Stimulated activated CD4-positive, alpha-beta T cell treated with anti-CD3 and anti-CD28 coated beads, Interleukin-12 subunit alpha, Interleukin-12 subunit beta, amount 100 ng/mL, for 24 hours (primary cell): ENCODE measurements at regions not wholly inside any gene's neighbourhood (a gene's known extent, or its start where the extent isn't known, plus 50 kb on each side); places are given as distances from the start of the nearest gene placed in this dataset.

Source experiments
- DNase-seq, 2 experiments: peaks; one replicate each; pipeline ENCODE4 v3.0.0-alpha.2; 2020; ENCODE audit warnings: low read depth in 2 of 2

DNA sequence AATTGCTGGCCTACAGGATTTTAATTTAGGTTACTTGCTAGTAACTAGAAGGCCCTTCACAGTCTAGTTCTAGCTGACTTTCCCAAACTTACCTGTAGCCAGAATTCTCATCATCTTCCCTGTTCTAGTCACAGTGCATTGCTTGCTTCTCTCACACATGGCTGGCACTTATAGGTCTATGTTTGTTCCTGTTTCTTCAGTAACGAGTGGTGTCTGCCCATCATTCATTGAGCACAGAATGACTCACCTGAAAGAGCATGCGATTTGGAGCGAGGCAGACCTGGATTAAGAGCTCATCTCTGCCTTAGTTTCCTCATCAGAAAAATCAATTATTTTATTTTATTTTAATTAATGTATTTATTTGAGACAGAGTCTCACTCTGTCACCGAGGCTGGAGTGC lies 201.7 kb upstream of the ANK2 start:
- no peak for DNase-seq

- DNase-seq = no peak
These were observed 200.5 kb upstream of the ANK2 start for GRCh38 chr4:112848911-112849310.

- DNase-seq = no peak
These were observed 196.9 kb upstream of the ANK2 start for GRCh38 chr4:112852601-112853000.

DNA sequence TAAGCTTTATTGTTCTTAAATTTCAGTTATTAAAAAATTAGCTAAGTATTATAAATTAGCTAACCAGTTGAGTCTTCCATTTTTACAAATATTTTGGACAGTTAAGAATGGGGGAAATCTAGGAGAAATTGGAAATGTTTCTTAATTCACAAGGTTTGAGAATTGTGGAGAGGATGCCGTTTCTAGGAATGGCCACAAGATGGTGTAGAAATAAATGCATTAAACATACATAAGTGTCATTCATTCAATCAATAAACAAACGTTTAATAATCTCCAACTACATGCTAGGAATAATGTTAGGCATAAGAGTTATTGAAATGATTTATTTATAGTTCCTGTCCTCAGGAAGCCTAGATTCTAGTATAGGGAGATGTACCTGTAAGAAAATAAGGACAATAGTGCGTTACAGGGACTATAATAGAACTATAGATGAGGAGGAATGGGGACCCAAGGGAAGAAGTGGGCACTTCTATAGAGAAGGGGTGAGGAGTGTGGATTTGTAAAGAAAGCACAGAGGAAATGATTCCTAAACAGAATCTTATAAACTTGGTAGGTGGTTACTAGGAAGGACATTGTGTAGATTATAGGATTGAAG lies 195.7 kb upstream of the ANK2 start:
- no peak for DNase-seq

DNA sequence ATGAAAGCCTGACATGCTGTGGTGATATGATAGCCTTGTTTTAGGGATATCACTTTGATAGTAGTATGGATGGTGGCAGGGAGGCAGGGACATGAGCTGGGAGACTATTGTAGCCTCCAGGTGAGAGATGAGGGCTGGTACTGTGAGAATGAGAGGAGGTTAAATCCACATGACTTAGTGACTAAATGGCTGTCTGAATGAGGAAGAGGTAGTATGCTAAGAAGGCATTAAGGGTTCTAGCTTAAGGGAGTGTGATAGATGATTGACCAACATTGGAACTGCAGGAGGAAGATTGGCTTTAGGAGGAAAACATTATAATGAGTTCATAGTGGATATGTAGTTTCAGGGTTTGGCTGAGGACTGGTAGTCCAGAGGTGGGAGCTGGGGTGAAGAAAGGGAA lies 195.0 kb upstream of the ANK2 start:
- DNase-seq = no peak

- no peak for DNase-seq
These were observed 194.4 kb upstream of the ANK2 start for GRCh38 chr4:112855058-112855457.

DNA sequence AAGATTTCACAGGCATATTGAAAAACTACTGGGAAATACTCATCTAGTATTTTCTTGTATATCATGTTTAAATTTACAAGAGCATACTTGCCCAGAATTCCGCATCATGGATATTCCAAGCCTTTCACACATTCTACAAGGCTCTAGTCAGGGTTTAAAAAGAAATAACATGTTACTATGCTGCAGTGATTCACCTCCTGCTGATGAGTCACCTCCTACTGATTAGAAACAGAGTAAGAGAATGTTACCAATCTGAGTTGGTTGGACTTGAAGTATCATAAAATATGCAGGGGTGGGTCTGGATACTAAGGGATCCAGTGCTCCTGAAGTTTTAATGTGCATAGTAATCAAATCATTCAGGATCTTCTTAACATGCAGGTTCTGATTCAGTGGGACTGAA lies 192.0 kb upstream of the ANK2 start:
- DNase-seq = no peak

DNA sequence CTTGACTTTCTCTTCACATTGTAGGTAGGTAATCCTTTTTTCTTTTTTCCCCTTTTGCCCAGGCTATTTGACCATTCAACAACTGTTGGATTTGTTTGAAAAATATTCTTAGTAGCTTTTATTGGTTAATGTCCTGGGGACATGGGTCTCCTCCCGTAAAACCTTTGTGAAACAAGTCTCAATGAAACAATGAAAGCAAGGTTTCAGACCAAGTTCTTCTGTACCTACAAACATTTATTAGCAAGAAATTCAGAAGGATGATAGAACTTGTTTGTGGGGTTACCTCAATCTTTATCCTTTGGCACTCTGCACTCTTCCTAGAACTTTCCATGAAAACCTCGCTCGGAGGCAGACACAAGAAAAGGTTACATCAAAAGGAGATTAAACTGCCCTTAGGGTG lies 190.7 kb upstream of the ANK2 start:
- no peak for DNase-seq

DNA sequence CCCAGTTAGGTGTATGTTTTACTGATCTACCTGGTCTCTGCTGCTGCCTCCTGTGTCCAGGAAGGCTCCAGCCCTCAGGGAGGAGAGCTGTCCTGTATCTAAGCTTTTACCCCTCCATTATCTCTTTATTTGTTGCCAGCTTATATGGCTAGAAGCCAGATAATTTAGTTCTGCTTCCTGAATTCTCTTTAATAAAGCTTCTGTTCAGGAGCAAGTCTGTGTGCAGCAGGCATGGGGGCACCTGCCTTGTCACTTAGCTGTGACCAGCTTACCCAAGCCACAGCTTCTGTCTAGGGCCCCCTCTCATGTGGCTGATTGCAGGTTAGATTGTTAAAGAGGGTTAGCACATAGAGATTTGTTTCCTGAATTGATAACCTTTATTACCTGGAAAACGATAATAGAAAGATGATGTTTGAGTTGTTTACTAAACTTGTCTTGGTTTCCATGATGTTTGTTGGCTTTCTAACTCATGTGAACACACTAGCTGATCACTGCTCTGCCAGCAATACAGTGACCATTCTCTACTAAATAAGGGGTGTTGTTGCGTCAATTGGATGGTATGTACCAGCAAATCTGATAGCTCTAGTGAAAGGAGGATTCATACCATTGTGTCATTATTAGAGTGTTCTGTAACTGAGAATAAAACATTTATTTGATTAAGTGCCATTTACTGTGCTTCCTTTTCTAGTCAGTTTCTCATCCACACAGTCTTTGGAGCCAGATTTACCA lies 189.8 kb upstream of the ANK2 start:
- DNase-seq = no peak

DNA sequence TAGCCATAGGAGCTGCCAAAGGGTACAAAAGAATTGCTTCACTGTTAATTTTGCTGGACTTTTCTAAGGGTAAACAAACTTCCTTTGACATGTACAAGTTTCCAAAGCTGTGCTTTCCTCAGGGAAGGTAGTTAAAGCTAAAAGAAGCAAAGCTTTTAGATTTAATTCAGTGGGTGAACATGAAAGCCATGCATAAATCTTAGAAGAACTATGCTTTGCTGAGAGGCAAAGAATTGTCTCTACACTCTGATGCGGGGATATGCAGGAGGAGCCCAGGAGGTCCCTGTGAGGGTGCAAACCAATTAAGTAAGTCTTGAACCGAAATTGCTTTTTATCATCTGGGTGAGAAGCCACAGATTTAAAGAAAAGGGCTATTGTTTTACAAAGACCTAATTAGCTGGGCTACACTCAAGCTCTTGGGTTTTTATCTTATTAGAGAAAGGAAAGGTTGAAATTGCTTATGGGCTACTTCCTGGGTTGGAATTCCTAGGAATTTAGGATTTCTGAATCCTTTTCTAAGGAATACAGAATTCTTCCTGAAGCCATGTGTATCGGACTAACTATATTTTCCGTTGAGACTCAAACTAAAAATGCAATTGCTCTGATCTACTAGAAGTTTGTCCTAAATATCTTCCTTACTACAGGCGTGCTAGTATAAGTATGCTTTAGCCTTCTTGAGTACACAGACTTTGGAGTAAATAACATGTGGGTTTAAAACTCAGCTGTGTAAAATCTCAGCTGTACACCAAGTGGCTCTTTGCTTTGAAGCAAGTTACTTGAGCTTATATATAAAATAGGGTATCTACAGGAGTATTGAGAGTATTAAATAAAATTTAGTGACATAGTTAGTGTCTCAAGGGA lies 188.4 kb upstream of the ANK2 start:
- DNase-seq = no peak

DNA sequence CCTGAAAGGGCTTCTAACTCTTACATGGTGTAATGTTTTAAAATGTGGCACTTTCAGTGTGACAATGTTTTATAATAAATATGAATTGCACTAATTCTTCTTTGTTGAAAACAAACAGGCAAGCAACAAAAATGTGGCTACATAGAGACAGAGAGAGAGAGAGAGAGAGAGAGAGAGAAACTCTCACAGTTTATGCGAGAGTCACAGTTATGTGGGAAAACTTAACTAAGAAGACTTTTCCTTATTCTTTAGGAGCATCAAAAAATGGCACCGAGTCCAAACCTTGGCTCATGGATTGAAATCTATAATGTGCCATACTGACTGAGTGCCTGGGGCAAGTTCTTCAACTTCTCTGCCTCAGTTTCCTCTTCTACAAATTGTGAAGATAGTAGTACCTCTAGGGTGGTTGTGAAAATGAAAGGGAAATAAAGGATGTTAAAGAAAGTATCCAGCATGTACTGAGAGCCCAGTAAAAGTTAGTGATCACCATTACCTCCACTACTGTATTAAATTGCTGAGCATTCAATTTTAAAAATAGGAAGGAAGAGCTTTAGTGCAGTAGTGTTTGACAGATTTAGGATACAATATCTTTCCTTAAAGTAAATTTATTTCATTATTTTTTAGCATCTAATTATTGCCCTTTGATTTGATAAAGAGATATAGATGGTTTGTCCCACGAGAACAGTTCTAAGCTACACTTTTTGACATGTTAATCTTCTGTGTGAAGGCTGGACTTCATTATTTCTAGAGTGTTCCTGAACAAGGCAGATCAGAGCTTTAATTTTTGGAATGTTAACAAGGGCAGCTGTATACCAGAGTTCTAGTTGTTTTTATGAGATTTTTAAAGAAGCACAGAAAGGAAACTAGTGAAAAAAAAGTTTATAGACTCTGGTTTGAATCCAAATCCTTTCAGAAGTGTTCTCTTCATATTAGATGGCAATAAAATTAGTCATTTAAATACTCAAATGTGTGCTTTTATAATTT lies 187.5 kb upstream of the ANK2 start:
- DNase-seq = no peak

DNA sequence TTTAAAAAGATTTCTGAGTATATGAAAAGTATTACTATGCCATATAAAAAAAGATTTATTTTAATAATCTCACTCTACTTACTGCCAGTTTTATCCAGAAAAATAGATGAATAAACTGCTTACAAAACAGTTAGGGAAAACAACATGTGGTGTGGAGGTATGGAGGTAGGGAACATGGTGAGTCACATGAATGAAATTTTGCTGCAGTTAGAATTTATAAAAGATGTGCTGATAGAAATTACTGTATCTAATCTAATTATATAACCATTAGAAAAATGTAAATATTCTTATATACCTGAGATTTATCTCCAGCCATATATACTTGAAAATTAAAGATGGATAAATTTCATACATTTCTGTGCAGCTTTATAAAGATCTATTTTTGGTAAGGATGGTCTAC lies 184.0 kb upstream of the ANK2 start:
- DNase-seq = no peak

DNA sequence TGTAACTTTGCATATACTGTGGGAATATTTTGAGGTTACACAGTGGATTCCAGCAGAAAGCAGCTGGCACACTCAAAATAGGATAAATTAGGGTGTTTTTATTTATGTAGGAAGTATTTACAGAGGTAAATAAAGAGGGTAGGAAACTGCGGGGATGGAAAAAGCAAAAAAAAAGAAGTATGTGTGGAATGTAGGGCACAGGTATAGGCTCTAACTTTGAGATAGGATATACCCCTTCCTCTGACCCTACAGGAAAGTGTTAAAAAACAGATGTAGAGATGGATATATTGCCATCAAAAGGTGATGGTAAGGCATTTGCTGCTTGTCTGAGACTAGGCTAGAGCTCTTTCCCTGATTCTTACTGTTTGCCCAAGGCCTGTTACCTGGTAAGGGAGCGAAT lies 173.1 kb upstream of the ANK2 start:
- no peak for DNase-seq

- no peak for DNase-seq
These were observed 167.6 kb upstream of the ANK2 start for GRCh38 chr4:112881842-112882241.

GRCh38 chr4:112882286-112882685 lies 167.2 kb upstream of the ANK2 start:
- no peak for DNase-seq

DNA sequence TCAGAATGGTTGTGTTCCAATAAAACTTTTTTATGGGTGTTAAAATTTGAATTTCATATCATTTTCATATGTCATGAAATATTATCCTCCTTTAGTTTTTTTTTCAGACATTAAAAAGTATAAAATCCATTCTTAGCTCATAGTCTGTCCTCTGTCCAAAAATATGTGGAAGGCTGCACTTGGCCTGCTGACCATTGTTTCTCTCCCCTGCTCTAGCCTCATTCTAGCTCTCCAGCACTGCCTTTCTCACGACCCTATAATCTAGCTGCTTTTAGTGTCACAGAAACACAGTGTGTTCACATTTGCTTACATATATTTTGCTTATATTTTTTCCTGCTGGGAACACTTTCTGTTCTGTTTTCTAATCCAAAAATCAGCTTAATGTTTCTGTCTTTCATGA lies 165.0 kb upstream of the ANK2 start:
- DNase-seq = no peak

GRCh38 chr4:112885897-112886296 lies 163.6 kb upstream of the ANK2 start:
- no peak for DNase-seq

DNA sequence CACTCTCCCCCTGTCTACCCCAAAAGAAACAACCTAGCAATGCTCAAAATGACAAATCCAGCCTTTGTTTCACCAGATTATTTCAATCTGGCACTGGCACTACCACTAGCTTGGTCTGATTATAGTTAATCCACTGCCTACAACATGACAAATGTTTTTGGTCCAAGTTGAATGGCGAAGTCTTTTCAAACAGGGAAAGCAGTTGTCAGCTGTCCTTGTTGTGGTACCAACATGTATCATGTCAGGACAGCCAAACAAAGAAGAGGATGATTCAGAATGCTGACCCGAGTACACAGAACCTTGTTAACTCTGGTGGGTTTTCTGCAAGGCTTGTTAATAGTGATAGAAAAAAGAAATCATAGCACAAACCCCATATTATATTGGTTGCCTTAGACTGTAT lies 160.8 kb upstream of the ANK2 start:
- DNase-seq = no peak

DNA sequence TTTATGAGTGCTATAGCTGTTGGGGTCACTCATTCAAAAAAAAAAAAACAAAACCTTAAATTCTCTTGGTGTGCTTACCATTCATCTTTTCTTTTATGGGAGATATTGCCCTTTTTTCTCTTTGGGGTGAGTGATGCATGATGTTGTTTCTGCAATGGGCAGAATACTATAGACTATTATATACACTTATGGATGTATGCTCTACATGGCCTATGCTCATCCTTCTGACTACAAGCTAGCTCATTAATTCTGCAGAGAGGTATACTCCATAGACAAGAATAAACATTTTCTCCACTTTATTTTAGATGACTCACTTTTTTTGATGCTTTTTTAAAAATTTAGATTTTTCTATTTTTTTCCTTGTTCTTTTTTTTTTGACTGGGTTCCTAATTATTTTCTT lies 160.3 kb upstream of the ANK2 start:
- DNase-seq = no peak

DNA sequence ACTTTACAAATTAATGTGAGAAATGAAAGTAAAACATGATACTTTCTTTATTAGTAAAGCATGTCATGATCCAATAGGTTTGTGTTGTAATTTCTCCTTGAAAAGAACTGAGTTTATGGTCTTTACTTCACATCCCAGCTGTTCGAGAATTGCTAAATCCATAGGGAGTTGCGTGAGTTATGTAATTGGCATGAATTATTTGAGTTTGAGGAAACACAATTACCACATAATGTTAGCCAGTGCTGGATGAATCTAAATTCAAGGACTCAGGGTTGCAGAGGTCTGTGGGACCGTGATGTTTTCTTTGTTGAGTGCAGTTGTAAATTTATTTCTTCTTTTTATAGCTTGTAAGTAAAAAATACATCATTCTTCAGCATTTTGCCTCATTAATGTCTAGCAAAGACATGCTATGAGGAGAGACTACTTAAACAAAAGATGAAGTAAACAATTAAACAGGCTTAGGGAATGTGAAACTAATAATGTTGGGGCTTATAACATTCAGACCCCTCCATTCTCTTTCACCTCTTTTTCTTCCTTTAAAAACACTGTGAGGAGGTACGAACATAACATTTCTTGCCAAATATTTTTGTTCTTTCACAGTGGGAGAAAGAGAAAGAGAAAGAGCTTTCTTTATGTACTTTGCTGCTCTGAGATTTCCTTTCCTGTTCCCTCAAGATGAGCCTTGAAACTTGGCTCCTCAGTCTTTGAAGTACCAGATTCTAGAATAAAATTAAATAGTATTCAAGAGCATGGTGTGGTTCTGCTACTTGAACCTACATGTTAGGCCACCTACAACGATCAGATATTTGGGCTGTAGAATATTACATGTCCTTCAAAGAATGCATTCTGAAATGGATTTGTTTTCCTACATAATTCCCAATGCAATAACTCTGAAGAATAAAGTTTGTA lies 159.6 kb upstream of the ANK2 start:
- no peak for DNase-seq

DNA sequence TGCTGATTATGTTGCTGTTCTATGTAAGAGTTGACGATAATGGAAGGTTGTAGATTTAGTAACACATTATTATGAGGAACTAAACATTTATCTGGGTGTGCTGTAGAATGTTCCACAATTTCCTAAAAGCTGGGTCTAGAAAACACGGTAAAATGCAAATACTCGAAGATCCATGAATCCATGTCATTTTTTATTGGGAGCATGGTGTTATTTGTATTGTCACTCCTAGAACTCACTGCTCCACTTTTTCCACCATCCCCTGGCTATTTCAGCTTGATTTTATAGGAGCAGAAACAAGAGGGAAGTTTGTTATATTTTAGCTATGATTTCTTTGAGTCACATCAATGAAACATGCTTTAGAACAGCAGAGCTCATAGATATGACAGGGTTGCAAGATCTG lies 155.0 kb upstream of the ANK2 start:
- no peak for DNase-seq
